ENCODE measurements at regions not wholly inside any gene's neighbourhood (a gene's known extent, or its start where the extent isn't known, plus 50 kb on each side); places are given as distances from the start of the nearest gene placed in this dataset.
"Not testable (repeated sequence)": the region's sequence is repeated elsewhere in the genome, so short reads cannot be mapped to it uniquely, and the experiment has no call there.

GRCh38 chr14:86987966-86988365 is 1005.0 kb downstream of the GALC start:
- DNase-seq (ENCODE audit: low spot score): no peak

- no peak for DNase-seq (ENCODE audit: low spot score)
Observed at GRCh38 chr14:86973177-86973576, 1019.8 kb downstream of the GALC start.

GRCh38 chr14:86971292-86971691 is 1021.7 kb downstream of the GALC start:
- no peak for DNase-seq (ENCODE audit: low spot score)

- no peak for DNase-seq (ENCODE audit: low spot score)
Observed at GRCh38 chr14:86961106-86961716, 1031.8 kb downstream of the GALC start.

- no peak for DNase-seq (ENCODE audit: low spot score)
Observed at GRCh38 chr14:86955771-86956354, 1037.1 kb downstream of the GALC start.

GRCh38 chr14:86954623-86955022 is 1038.4 kb downstream of the GALC start:
- no peak for DNase-seq (ENCODE audit: low spot score)

- DNase-seq (ENCODE audit: low spot score): no peak
Observed at GRCh38 chr14:86946446-86946845, 1046.5 kb downstream of the GALC start.

GRCh38 chr14:86944434-86944833 is 1048.5 kb downstream of the GALC start:
- DNase-seq (ENCODE audit: low spot score): no peak

GRCh38 chr14:86943391-86944365 is 1049.3 kb downstream of the GALC start:
- DNase-seq (ENCODE audit: low spot score): no peak

- DNase-seq (ENCODE audit: low spot score): no peak
Observed at GRCh38 chr14:86942936-86943335, 1050.0 kb downstream of the GALC start.

GRCh38 chr14:86940106-86940505 is 1052.9 kb downstream of the GALC start:
- DNase-seq (ENCODE audit: low spot score): no peak

GRCh38 chr14:86938320-86938719 is 1054.7 kb downstream of the GALC start:
- no peak for DNase-seq (ENCODE audit: low spot score)

GRCh38 chr14:86936556-86936955 is 1056.4 kb downstream of the GALC start:
- DNase-seq (ENCODE audit: low spot score): no peak

GRCh38 chr14:86935241-86935885 is 1057.6 kb downstream of the GALC start:
- no peak for DNase-seq (ENCODE audit: low spot score)

- DNase-seq (ENCODE audit: low spot score): no peak
Observed at GRCh38 chr14:86933958-86934595, 1058.9 kb downstream of the GALC start.

- no peak for DNase-seq (ENCODE audit: low spot score)
Observed at GRCh38 chr14:86933460-86933859, 1059.5 kb downstream of the GALC start.

GRCh38 chr14:86915406-86915805 is 1077.6 kb downstream of the GALC start:
- DNase-seq (ENCODE audit: low spot score): no peak

GRCh38 chr14:86912709-86913108 is 1080.3 kb downstream of the GALC start:
- DNase-seq (ENCODE audit: low spot score): no peak

- no peak for DNase-seq (ENCODE audit: low spot score)
Observed at GRCh38 chr14:86911486-86911885, 1081.5 kb downstream of the GALC start.

- DNase-seq (ENCODE audit: low spot score): not testable (repeated sequence)
Observed at GRCh38 chr14:86905386-86905926, 1087.5 kb downstream of the GALC start.

GRCh38 chr14:86902176-86902950 is 1090.6 kb downstream of the GALC start:
- no peak for DNase-seq (ENCODE audit: low spot score)

Data from CD4-positive, alpha-beta T cell treated with Interleukin-2 at 100 ng/mL for 4 hours (primary cell).